ENCODE measurements at regions not wholly inside any gene's neighbourhood (a gene's known extent, or its start where the extent isn't known, plus 50 kb on each side); places are given as distances from the start of the nearest gene placed in this dataset.

DNA sequence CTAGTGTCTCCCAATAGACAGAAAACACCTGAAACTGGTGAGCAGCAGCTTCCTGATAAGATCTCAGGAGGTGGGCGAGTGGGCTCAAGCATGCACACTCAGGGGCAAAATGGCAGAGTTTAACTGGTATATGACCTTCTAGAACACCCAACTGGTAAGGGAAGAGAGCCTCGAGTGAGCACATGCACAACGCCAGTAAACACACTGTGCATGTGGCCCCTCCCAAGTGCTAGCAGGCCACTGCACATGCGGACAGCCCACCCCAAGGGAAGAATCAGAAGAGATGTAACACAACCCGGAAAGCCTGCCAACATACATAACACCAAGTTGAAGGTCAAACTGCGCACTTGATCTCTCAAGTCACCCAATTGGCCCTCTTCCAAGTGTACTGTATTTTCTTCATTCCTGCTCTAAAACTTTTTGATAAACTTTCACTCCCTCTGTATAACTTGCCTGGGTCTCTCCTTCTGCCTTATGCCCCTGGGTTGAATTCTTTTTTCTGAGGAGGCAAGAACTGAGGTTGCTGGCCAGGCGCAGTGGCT, 138.2 kb downstream of the GLUL start:
- TF ChIP-seq, protein P1, sequence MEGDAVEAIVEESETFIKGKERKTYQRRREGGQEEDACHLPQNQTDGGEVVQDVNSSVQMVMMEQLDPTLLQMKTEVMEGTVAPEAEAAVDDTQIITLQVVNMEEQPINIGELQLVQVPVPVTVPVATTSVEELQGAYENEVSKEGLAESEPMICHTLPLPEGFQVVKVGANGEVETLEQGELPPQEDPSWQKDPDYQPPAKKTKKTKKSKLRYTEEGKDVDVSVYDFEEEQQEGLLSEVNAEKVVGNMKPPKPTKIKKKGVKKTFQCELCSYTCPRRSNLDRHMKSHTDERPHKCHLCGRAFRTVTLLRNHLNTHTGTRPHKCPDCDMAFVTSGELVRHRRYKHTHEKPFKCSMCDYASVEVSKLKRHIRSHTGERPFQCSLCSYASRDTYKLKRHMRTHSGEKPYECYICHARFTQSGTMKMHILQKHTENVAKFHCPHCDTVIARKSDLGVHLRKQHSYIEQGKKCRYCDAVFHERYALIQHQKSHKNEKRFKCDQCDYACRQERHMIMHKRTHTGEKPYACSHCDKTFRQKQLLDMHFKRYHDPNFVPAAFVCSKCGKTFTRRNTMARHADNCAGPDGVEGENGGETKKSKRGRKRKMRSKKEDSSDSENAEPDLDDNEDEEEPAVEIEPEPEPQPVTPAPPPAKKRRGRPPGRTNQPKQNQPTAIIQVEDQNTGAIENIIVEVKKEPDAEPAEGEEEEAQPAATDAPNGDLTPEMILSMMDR (IDR thresholded peaks at IDR 0.05) = no peak
- TF ChIP-seq POLR2A (IDR thresholded peaks at IDR 0.05) (no peak), EP300 (IDR thresholded peaks at IDR 0.05) (no peak)

Measured in ovary (tissue), 3 donors.